DMS79 (cell line): ENCODE measurements at regions not wholly inside any gene's neighbourhood (a gene's known extent, or its start where the extent isn't known, plus 50 kb on each side); places are given as distances from the start of the nearest gene placed in this dataset.
"Not testable (repeated sequence)": the region's sequence is repeated elsewhere in the genome, so short reads cannot be mapped to it uniquely, and the experiment has no call there.

ENCODE experiments used
- DNase-seq: peaks from one replicate; lab custom pipeline; 2025; lab: John Stamatoyannopoulos, UW

GRCh38 chr10:44102726-44103255 is 282.1 kb downstream of the CXCL12 start:
- no peak for DNase-seq

- no peak for DNase-seq
Measured at GRCh38 chr10:44101082-44101481, 283.8 kb downstream of the CXCL12 start.

- no peak for DNase-seq
Measured at GRCh38 chr10:44099511-44099910, 285.4 kb downstream of the CXCL12 start.

DNA sequence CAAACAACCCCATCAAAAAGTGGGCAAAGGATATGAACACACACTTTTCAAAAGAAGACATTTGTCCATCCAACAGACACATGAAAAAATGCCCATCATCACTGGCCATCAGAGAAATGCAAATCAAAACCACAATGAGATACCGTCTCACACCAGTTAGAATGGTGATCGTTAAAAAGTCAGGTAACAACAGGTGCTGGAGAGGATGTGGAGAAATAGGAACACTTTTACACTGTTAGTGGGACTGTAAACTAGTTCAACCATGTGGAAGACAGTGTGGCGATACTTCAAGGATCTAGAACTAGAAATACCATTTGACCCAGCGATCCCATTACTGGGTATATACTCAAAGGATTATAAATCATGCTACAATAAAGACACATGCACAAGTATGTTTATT is 288.7 kb downstream of the CXCL12 start:
- DNase-seq, result not testable (repeated sequence)

DNA sequence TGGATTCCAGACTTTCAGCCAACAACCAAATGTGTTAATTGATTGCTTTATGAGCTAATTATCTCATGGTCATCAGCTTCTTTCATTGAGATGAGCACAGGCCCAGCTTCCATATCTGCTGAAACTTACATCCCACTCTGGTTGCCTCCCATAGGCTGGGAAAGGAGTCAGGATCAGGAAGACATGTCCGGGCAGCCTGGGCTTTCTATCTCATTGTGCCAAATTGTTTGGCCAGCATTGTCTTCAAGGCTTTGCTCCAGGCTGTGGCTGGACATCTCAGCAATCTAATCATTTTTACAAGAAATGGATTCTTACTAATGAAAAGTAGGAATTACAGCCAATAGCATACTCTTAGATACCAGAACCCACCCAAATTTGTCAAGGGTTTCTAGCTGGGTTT is 295.2 kb downstream of the CXCL12 start:
- no peak for DNase-seq

GRCh38 chr10:44087403-44087802 is 297.5 kb downstream of the CXCL12 start:
- DNase-seq, result no peak

GRCh38 chr10:44083719-44084400 is 301.0 kb downstream of the CXCL12 start:
- no peak for DNase-seq

GRCh38 chr10:44071479-44071878 is 313.4 kb downstream of the CXCL12 start:
- DNase-seq, result no peak

DNA sequence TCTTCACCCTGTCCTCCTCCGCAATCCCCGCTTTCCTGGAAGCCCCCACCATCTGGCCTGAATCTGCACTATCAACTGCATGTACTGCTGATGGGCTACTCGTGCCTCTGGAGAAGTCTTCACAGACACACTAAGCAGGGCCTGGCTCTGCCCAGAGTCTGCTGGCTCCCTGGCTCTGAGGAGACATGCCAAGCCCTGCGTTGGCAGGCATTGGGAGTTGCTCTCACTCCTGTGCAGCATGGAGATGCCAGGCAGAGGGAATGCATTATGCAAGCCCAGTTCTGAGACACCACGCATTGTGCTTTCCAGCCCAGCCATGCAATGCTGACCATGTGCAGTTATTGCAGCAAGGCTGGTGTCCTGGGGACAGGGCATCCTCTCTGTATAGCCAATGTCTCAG is 314.6 kb downstream of the CXCL12 start:
- no peak for DNase-seq

DNA sequence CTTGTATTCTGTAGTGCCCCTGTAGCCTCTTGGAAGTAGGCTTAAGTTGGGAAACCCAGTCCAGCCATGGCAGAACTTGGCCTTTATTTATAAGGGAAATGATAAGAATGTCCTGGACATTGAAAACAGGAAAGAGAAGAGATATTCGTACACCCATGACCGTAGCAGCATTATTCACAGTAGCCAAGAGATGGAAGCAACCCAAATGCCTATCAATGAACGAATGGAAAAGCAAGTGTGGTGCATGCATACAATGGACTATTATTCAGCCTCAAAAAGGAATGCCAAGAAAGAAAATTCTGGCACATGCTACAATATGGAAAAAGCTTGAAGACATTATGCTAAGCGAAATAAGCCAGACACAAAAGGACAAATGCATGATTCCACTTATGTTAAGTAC is 315.3 kb downstream of the CXCL12 start:
- no peak for DNase-seq

GRCh38 chr10:44068716-44069482 is 316.0 kb downstream of the CXCL12 start:
- DNase-seq, result no peak

DNA sequence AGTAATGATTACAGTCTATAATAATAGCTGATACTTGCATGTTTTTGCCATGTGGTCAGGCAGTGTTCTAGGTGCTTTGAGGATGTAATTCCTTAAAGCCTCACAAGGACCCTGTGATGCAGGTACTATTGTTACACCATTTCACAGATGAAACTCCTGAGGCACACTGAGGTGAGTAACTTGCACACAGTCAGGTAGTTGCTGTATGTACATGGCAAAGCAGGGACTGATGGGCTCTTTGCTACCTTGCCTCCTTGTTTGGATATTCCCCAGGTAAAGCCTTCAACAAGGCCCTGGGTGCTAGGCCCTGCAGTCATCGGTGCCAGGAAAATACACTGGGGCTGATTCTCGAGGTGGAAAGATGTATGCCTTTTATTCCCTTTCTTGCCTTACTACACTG is 317.5 kb downstream of the CXCL12 start:
- no peak for DNase-seq

- no peak for DNase-seq
Measured at GRCh38 chr10:44066527-44067255, 318.2 kb downstream of the CXCL12 start.

- no peak for DNase-seq
Measured at GRCh38 chr10:44065788-44066526, 318.9 kb downstream of the CXCL12 start.

GRCh38 chr10:44064987-44065787 is 319.7 kb downstream of the CXCL12 start:
- no peak for DNase-seq

- no peak for DNase-seq
Measured at GRCh38 chr10:44064317-44064716, 320.6 kb downstream of the CXCL12 start.

- DNase-seq, result no peak
Measured at GRCh38 chr10:44063686-44064085, 321.2 kb downstream of the CXCL12 start.

- no peak for DNase-seq
Measured at GRCh38 chr10:44060719-44061118, 324.2 kb downstream of the CXCL12 start.

GRCh38 chr10:44060221-44060620 is 324.7 kb downstream of the CXCL12 start:
- DNase-seq, result no peak

DNA sequence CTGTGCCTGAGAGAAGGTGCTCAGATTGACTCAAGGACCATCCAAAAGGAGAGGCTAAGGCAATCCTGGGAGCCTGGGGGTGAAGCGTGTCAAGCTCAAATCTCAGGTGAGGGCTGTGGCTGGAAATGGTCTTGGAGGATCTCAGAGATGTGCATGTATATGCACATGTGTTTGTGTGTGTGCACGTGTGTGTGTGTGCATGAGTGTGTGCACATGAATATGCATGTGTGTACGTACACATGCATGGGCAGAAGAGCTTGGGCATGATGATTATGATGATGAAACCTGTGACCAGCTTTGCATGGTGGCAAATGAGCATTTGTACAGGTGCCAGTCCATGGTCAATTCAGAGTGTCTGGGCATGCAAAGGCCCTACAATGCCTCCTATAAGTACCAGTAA is 326.6 kb downstream of the CXCL12 start:
- DNase-seq, result no peak
